Esophagus squamous epithelium (tissue), 4 donors: ENCODE measurements at regions not wholly inside any gene's neighbourhood (a gene's known extent, or its start where the extent isn't known, plus 50 kb on each side); places are given as distances from the start of the nearest gene placed in this dataset.
"Not testable (repeated sequence)": the region's sequence is repeated elsewhere in the genome, so short reads cannot be mapped to it uniquely, and the experiment has no call there.

ENCODE experiments used
- CTCF ChIP-seq, 6 experiments: fragments of 450-650 bp in 4 of 6; fragments of 200-600 bp in 2 of 6; sonication (generic) in 2 of 6; IDR thresholded peaks; one replicate each; pipeline ENCODE4 v1.5.1; 2016 to 2019; ENCODE audit warnings: antibody characterized with exemption in 6 of 6, mild to moderate bottlenecking in 4 of 6, moderate library complexity in 4 of 6
- POLR2A ChIP-seq, 4 donors: fragments of 450-650 bp; IDR thresholded peaks; one replicate each; pipeline ENCODE4 v1.6.1; 2017; ENCODE audit warnings: antibody characterized with exemption in 4 of 4, mild to moderate bottlenecking in 4 of 4, moderate library complexity in 3 of 4

- not testable (repeated sequence) for TF ChIP-seq CTCF, POLR2A (IDR thresholded peaks at IDR 0.05)
Observed at GRCh38 chr7:39869888-39870522, 80.1 kb upstream of the CDK13 start.
